Neural cell (in vitro differentiated cells): ENCODE measurements at regions not wholly inside any gene's neighbourhood (a gene's known extent, or its start where the extent isn't known, plus 50 kb on each side); places are given as distances from the start of the nearest gene placed in this dataset.

Experiments
- H2AFZ ChIP-seq: fragments of 200-600, 300-800 bp; sonication (generic), shearing (Covaris generic); 2 replicates; pipeline ENCODE4 v1.6.0; 2014; ENCODE audit warnings: low read depth, mild to moderate bottlenecking, antibody characterized with exemption, low read length, moderate library complexity
- H3F3A ChIP-seq: fragments of 200-600 bp; shearing (Covaris generic); 2 replicates; pipeline ENCODE4 v1.6.1; 2016; ENCODE audit warnings: mild to moderate bottlenecking, moderate library complexity, mixed read lengths, antibody characterized with exemption, low read length; ENCODE audit not compliant: insufficient read depth, poor library complexity, severe bottlenecking
- H3K27ac ChIP-seq: fragments of 200-600, 300-800 bp; sonication (generic), shearing (Covaris generic); 2 replicates; pipeline ENCODE4 v1.5.1; 2014; ENCODE audit warnings: mild to moderate bottlenecking, low read length, moderate library complexity
- H3K27me3 ChIP-seq: fragments of 300-800, 200-600 bp; sonication (generic), shearing (Covaris generic); 2 replicates; pipeline ENCODE4 v1.6.0; 2014; ENCODE audit warnings: mild to moderate bottlenecking, low read depth, low read length, moderate library complexity; ENCODE audit not compliant: insufficient read depth
- H3K36me3 ChIP-seq: fragments of 300-800, 200-600 bp; sonication (generic), shearing (Covaris generic); 2 replicates; pipeline ENCODE4 v1.5.1; 2014; ENCODE audit warnings: mild to moderate bottlenecking, antibody characterized with exemption, low read length, moderate library complexity; ENCODE audit not compliant: insufficient read depth
- H3K4me2 ChIP-seq: fragments of 300-800, 200-600 bp; sonication (generic), shearing (Covaris generic); 2 replicates; pipeline ENCODE4 v1.6.0; 2014; ENCODE audit warnings: mild to moderate bottlenecking, low read length
- H3K4me3 ChIP-seq: fragments of 300-800, 200-600 bp; sonication (generic), shearing (Covaris generic); 2 replicates; pipeline ENCODE4 v1.5.1; 2014; ENCODE audit warnings: mild to moderate bottlenecking, low read length, moderate library complexity
- H3K79me2 ChIP-seq: fragments of 200-600 bp; shearing (Covaris generic); replicated peaks from 2 replicates; pipeline ENCODE4 v1.6.0; 2014; ENCODE audit warnings: mild to moderate bottlenecking, low read length, moderate library complexity; ENCODE audit not compliant: insufficient read depth
- H3K9ac ChIP-seq: fragments of 300-800, 200-600 bp; sonication (generic), shearing (Covaris generic); 2 replicates; pipeline ENCODE4 v1.6.1; 2016; ENCODE audit warnings: mild to moderate bottlenecking, low read length, mixed read lengths
- H3K9me2 ChIP-seq: fragments of 200-600 bp; shearing (Covaris generic); 2 replicates; pipeline ENCODE4 v1.6.1; 2016; ENCODE audit warnings: mild to moderate bottlenecking, low read length, mixed read lengths; ENCODE audit not compliant: insufficient read depth
- H3K9me3 ChIP-seq: fragments of 200-600, 300-800 bp; sonication (generic), shearing (Covaris generic); 2 replicates; pipeline ENCODE4 v1.6.1; 2016; ENCODE audit warnings: mild to moderate bottlenecking, mixed run types, low read length, moderate library complexity, mixed read lengths
- H4K20me1 ChIP-seq: fragments of 200-600 bp; shearing (Covaris generic); 2 replicates; pipeline ENCODE4 v1.6.1; 2016; ENCODE audit warnings: mild to moderate bottlenecking, mixed run types; ENCODE audit not compliant: insufficient read depth
- EP300 ChIP-seq: fragments of 450-650 bp; conservative IDR thresholded peaks from 2 replicates; pipeline ENCODE4 v1.6.1; 2014; ENCODE audit warnings: antibody characterized with exemption, mild to moderate bottlenecking, moderate library complexity; ENCODE audit not compliant: poor library complexity, severe bottlenecking
- EZH2 ChIP-seq: fragments of 200-600, 300-800 bp; shearing (Covaris generic), sonication (generic); IDR thresholded peaks from 2 replicates; pipeline ENCODE4 v1.6.1; 2014; ENCODE audit warnings: antibody characterized with exemption, low read length, borderline replicate concordance, mild to moderate bottlenecking; ENCODE audit not compliant: insufficient read depth, poor library complexity, severe bottlenecking
- MXI1 ChIP-seq: fragments of 450-650 bp; conservative IDR thresholded peaks from 2 replicates; pipeline ENCODE4 v1.6.1; 2014; ENCODE audit warnings: antibody characterized with exemption, mild to moderate bottlenecking; ENCODE audit not compliant: poor library complexity, severe bottlenecking
- POLR2AphosphoS5 ChIP-seq: IDR thresholded peaks from 2 replicates; pipeline ENCODE4 v1.6.1; 2012
- RAD21 ChIP-seq: fragments of 450-650 bp; conservative IDR thresholded peaks from 2 replicates; pipeline ENCODE4 v1.6.1; 2014; ENCODE audit warnings: antibody characterized with exemption, mild to moderate bottlenecking, moderate library complexity
- SMC3 ChIP-seq: fragments of 450-650 bp; conservative IDR thresholded peaks from 2 replicates; pipeline ENCODE4 v1.6.1; 2014; ENCODE audit warnings: antibody characterized with exemption, mild to moderate bottlenecking, moderate library complexity; ENCODE audit not compliant: poor library complexity
- TAF1 ChIP-seq: IDR thresholded peaks from 2 replicates; pipeline ENCODE4 v1.6.1; 2012; ENCODE audit warnings: low read depth
- TF ChIP-seq, protein P1 (sequence below): fragments of 450-650 bp; IDR thresholded peaks from 2 replicates; pipeline ENCODE4 v1.5.1; 2014; ENCODE audit warnings: antibody characterized with exemption, mild to moderate bottlenecking, moderate library complexity; ENCODE audit not compliant: poor library complexity, severe bottlenecking
- TF ChIP-seq, protein P2 (sequence below): IDR thresholded peaks from 2 replicates; pipeline ENCODE4 v1.6.1; 2012; ENCODE audit warnings: borderline replicate concordance

DNA sequence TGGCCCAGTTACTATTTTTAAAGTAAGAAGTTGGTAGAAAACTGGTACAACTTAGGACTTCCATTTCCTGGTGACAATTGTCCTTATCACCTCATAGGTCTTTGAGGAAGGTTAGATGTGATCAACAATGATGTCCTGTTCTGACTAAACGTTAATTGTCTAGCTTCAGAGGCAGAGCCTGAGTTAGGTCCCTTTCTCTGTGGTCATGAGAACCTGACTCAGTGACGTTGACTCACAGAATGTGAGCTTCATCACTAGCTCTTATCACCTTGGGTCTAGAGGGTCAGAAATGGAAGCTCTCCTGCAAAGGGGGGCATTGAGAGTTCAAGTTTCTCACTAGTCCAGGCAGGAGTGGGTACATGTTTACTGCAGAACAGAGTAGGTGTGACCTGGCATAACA, 60.6 kb upstream of the ATP8B1 start:
- Histone ChIP-seq H3F3A (no peaks in the 10 kb centered on the region), H3K9ac (no peak overlapping the region), H3K9me3 (no peaks in the 10 kb centered on the region), H3K27me3 (no peaks in the 10 kb centered on the region), H3K36me3 (no peaks in the 10 kb centered on the region), H4K20me1 (no peaks in the 10 kb centered on the region), H2AFZ (no peak overlapping the region), H3K4me3 (no peak overlapping the region), H3K27ac (no peak overlapping the region), H3K9me2 (no peaks in the 10 kb centered on the region), H3K79me2 (no peaks in the 10 kb centered on the region), H3K4me2 (no peak overlapping the region)
- TF ChIP-seq, protein P1, sequence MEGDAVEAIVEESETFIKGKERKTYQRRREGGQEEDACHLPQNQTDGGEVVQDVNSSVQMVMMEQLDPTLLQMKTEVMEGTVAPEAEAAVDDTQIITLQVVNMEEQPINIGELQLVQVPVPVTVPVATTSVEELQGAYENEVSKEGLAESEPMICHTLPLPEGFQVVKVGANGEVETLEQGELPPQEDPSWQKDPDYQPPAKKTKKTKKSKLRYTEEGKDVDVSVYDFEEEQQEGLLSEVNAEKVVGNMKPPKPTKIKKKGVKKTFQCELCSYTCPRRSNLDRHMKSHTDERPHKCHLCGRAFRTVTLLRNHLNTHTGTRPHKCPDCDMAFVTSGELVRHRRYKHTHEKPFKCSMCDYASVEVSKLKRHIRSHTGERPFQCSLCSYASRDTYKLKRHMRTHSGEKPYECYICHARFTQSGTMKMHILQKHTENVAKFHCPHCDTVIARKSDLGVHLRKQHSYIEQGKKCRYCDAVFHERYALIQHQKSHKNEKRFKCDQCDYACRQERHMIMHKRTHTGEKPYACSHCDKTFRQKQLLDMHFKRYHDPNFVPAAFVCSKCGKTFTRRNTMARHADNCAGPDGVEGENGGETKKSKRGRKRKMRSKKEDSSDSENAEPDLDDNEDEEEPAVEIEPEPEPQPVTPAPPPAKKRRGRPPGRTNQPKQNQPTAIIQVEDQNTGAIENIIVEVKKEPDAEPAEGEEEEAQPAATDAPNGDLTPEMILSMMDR = no peak
- TF ChIP-seq RAD21 (no peak), EP300 (no peak), EZH2 (no peak), POLR2AphosphoS5 (no peak), SMC3 (no peak), MXI1 (no peak), TAF1 (no peak)
- TF ChIP-seq, protein P2, sequence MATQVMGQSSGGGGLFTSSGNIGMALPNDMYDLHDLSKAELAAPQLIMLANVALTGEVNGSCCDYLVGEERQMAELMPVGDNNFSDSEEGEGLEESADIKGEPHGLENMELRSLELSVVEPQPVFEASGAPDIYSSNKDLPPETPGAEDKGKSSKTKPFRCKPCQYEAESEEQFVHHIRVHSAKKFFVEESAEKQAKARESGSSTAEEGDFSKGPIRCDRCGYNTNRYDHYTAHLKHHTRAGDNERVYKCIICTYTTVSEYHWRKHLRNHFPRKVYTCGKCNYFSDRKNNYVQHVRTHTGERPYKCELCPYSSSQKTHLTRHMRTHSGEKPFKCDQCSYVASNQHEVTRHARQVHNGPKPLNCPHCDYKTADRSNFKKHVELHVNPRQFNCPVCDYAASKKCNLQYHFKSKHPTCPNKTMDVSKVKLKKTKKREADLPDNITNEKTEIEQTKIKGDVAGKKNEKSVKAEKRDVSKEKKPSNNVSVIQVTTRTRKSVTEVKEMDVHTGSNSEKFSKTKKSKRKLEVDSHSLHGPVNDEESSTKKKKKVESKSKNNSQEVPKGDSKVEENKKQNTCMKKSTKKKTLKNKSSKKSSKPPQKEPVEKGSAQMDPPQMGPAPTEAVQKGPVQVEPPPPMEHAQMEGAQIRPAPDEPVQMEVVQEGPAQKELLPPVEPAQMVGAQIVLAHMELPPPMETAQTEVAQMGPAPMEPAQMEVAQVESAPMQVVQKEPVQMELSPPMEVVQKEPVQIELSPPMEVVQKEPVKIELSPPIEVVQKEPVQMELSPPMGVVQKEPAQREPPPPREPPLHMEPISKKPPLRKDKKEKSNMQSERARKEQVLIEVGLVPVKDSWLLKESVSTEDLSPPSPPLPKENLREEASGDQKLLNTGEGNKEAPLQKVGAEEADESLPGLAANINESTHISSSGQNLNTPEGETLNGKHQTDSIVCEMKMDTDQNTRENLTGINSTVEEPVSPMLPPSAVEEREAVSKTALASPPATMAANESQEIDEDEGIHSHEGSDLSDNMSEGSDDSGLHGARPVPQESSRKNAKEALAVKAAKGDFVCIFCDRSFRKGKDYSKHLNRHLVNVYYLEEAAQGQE = no peak

DNA sequence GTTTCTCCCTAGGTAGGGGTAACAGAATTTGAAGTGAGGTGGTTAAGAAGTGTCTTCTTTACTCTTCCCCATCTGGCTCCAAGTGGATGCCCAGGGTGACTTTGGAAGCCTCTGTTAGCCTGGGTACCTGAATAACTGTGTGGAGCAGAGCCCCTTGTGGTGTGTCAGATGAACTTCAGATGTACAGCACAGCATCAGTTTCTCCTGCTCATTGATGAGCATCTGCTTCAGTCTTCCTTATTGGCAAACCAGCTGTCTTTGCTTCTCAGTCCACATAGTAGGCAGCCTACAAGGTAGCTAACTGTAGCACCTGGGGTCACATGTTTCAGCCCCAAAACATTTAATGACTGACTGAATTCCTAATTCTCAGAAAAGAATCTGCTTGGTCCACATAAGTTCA, 56.2 kb upstream of the ATP8B1 start:
- H2AFZ ChIP-seq = no peak overlapping the region
- no peaks in the 10 kb centered on the region for H3K27me3 ChIP-seq
- H3K9me3 ChIP-seq = no peaks in the 10 kb centered on the region

More for the DNA sequence above, 56.2 kb upstream of the ATP8B1 start:
- TF ChIP-seq, protein P1 = no peak
- TF ChIP-seq EP300 (no peak), TAF1 (no peak), POLR2AphosphoS5 (no peak), SMC3 (no peak), MXI1 (no peak), RAD21 (no peak), EZH2 (no peak)
- TF ChIP-seq, protein P2 = no peak
- H3K36me3 ChIP-seq = no peaks in the 10 kb centered on the region
- H3K79me2 ChIP-seq = no peaks in the 10 kb centered on the region
- no peaks in the 10 kb centered on the region for H4K20me1 ChIP-seq
- H3K9me2 ChIP-seq = no peaks in the 10 kb centered on the region
- H3K27ac ChIP-seq = no peak overlapping the region
- H3F3A ChIP-seq = no peaks in the 10 kb centered on the region
- H3K9ac ChIP-seq = no peak overlapping the region
- no peak overlapping the region for H3K4me3 ChIP-seq
- H3K4me2 ChIP-seq = no peak overlapping the region
